ENCODE measurements at regions not wholly inside any gene's neighbourhood (a gene's known extent, or its start where the extent isn't known, plus 50 kb on each side); places are given as distances from the start of the nearest gene placed in this dataset.

- DNase-seq: peak; percentile 80
Observed at GRCh38 chr2:213202011-213202410, 50.6 kb upstream of the IKZF2 start.

GRCh38 chr2:213205944-213206343 is 54.5 kb upstream of the IKZF2 start:
- no peak for DNase-seq

GRCh38 chr2:213213186-213213585 is 61.8 kb upstream of the IKZF2 start:
- DNase-seq: no peak

- DNase-seq: no peak
Observed at GRCh38 chr2:213214209-213214608, 62.8 kb upstream of the IKZF2 start.

GRCh38 chr2:213216461-213216860 is 65.0 kb upstream of the IKZF2 start:
- no peak for DNase-seq

GRCh38 chr2:213219816-213220215 is 64.4 kb upstream of the SPAG16 start:
- no peak for DNase-seq

GRCh38 chr2:213220967-213221603 is 63.2 kb upstream of the SPAG16 start:
- no peak for DNase-seq

- no peak for DNase-seq
Observed at GRCh38 chr2:213221957-213222356, 62.3 kb upstream of the SPAG16 start.

GRCh38 chr2:213224366-213224765 is 59.9 kb upstream of the SPAG16 start:
- no peak for DNase-seq

GRCh38 chr2:213225866-213226265 is 58.4 kb upstream of the SPAG16 start:
- no peak for DNase-seq

GRCh38 chr2:213227458-213227857 is 56.8 kb upstream of the SPAG16 start:
- no peak for DNase-seq

- no peak for DNase-seq
Observed at GRCh38 chr2:213228638-213229037, 55.6 kb upstream of the SPAG16 start.

- no peak for DNase-seq
Observed at GRCh38 chr2:213229814-213230213, 54.5 kb upstream of the SPAG16 start.

- DNase-seq: no peak
Observed at GRCh38 chr2:213231966-213232365, 52.3 kb upstream of the SPAG16 start.

GRCh38 chr2:213232649-213233437 is 51.4 kb upstream of the SPAG16 start:
- no peak for DNase-seq

GRCh38 chr2:213233438-213234330 is 50.6 kb upstream of the SPAG16 start:
- DNase-seq: no peak

Data from NCI-H446 treated with DMSO at 0.1 percent for 48 hours (cell line).